ENCODE measurements at regions not wholly inside any gene's neighbourhood (a gene's known extent, or its start where the extent isn't known, plus 50 kb on each side); places are given as distances from the start of the nearest gene placed in this dataset.
A peak's percentile ranks its signal among the peaks of the same experiment; 100 is the strongest.
"Not testable (repeated sequence)": the region's sequence is repeated elsewhere in the genome, so short reads cannot be mapped to it uniquely, and the experiment has no call there.

- DNase-seq (ENCODE audit: low spot score): no peak
These were observed 394.3 kb upstream of the CHST9 start for GRCh38 chr18:27579364-27579763.

DNA sequence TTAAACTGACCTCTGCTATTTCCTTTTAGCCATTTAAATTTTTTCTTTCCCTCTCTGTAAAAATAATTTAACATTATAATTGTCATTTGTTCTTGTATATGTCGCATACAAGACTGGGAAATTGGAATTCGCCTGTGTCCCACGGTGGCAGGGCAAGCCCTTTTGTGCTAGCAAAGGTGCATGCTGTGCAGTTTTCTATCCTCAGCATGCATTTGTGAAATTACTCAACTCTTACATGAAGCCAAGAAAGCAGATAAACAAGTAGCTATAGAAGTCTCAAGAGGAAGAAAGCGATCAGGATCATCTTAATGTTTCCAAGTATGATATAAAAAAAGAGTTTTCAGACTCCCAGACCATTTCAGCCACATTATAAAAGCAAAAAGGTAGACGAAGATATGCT, 392.6 kb upstream of the CHST9 start:
- DNase-seq (ENCODE audit: low spot score): no peak

GRCh38 chr18:27577265-27577664, 392.2 kb upstream of the CHST9 start:
- no peak for DNase-seq (ENCODE audit: low spot score)

DNA sequence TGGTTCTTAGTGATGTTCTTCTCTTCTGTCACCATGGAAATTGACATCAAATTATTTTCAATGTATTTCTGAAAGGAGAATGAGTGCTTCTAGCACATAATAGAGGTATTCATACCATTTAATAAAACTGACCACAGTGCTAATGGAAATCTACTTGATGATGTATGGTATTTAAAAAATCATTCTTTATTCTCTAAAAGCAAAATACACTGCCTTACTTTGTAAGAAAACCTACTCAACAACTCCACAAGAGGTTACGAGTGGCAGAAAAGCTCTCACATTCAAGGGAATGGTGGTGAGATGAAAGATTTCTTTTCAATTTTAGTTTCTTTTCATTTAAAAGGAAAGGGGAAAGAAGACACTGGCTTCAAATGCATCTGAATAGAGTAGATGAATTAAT, 382.3 kb upstream of the CHST9 start:
- DNase-seq (ENCODE audit: low spot score): no peak

DNA sequence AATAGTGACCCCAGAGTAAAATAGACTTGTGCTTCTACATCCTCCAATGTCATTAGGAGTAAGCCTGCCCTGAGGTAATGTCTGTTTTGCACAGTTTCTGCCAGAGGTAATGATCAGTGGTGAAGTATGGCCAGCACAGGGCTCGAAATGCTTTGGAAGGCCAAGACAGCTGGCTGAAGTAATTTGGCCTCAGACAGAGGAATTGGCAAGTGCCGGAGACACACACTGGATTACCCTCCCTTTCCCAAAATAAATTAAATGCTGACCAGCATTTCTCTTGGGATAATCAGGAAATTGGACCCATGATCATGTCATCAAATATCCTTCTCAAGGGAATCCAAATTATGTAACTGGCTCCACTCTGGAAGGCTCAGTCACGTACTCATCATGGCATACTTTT, 379.0 kb upstream of the CHST9 start:
- DNase-seq (ENCODE audit: low spot score): no peak

GRCh38 chr18:27558388-27559155, 373.5 kb upstream of the CHST9 start:
- no peak for DNase-seq (ENCODE audit: low spot score)

GRCh38 chr18:27556741-27557140, 371.6 kb upstream of the CHST9 start:
- no peak for DNase-seq (ENCODE audit: low spot score)

GRCh38 chr18:27549335-27550039, 364.4 kb upstream of the CHST9 start:
- no peak for DNase-seq (ENCODE audit: low spot score)

DNA sequence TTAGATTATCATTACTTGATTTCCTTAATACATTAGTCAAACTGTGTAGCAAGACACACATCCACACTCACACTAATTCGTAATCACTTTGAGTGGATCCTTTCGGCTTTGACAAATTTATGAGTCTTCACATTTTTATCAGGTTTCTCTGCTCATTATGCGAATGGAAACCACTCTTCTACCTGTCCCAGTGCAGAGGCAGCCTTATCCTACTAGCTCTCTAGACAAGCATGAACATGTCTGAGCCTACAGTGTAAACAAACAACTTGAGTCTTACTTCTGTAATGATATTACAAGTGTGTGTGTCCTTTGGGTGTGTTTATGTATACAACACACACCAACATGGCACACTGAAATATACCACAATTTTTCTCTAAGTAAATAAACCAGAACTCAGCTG, 361.9 kb upstream of the CHST9 start:
- no peak for DNase-seq (ENCODE audit: low spot score)

DNA sequence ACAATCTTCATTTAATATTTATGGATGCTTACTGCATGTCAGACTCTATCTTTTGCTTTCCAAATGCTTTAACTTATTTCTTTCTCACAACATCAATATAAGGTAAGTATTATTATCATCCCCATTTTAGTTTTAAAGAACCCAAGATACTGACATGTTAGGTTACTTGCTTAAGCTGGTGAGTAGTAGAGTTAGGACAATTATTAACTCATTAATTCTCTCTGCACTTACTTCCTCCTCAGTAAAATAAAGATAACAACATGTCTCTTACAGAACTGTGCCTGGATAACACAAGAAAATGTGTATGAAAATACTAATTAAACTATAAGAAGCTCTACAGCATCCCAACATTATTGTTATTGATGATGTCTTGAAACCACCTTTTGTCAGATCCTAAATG, 359.1 kb upstream of the CHST9 start:
- no peak for DNase-seq (ENCODE audit: low spot score)

DNA sequence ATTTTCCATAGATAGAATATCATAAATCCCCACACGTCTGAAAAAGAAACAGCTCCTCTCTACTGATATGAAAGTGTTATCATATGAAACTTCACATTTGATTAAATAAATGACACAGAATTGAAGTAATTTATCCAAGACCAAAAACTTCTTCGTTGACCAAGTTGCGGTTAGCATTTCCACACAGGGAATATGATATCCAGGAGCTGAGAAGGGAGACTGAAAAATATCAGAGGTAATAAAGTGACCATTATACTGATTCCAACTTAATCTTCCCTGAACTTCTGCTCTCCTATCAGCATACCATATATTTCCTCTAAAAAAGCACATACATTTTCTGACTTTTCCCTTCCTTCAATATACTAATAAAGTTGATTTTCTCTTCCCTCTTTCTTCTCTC, 356.2 kb upstream of the CHST9 start:
- DNase-seq (ENCODE audit: low spot score): no peak

- no peak for DNase-seq (ENCODE audit: low spot score)
These were observed 355.0 kb upstream of the CHST9 start for GRCh38 chr18:27540111-27540510.

- DNase-seq (ENCODE audit: low spot score): no peak
These were observed 343.9 kb upstream of the CHST9 start for GRCh38 chr18:27528925-27529521.

DNA sequence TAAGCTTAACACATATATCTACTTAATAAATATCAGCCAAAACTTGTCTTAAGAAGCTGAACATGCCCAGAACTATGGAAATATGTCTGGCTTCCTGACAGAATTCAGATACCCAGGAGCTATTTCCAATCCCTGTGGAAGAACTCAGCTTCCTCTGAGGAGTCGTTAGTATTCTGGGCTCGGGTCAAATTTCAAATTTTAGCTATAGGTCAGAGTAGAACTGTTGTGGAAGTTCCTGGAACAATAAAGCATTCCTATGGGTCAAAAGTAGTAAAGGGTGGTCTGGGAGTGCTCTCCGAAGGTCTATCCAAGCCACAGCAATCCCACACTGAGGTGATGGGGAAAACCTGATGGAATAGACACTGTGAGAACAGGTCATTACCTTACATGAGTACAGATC, 342.7 kb upstream of the CHST9 start:
- no peak for DNase-seq (ENCODE audit: low spot score)

DNA sequence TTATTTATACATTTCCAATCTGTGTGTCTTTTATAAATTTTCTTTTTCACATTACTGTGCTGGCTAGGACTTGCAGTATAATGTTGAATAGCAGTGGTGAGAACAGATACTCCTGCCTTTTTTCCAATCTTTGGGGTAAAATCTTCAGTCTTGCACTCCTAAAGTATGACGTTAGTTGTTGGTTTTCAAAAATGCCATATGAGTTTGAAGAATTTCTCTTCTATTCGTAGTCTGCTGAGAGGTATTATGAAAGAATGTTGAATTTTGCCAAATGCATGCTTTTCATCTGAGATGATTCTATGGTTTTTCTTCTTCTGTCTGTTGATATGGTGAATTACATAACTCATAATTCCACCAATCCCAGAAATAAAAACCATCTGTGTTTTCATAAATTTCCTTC, 335.3 kb upstream of the CHST9 start:
- no peak for DNase-seq (ENCODE audit: low spot score)

GRCh38 chr18:27510036-27510633, 325.0 kb upstream of the CHST9 start:
- not testable (repeated sequence) for DNase-seq (ENCODE audit: low spot score)

DNA sequence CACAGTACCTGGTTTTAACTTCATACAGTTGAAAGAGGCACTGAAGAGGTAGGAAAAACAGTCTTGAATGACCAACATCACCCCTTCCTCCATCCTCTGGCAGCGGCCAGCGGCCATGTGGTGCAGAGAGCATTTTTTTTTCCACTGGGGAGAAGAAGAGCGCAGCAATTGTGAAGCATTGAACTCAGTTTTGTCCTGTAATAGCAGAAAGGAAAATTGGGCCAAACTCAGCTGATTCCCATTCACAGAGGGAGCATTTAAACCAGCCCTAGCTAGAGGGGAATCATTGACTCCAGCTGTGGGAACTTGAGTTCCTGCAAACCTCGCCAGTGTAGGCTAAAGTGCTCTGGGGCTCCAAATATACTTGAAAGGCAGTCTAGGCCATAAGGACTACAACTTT, 316.6 kb upstream of the CHST9 start:
- DNase-seq (ENCODE audit: low spot score): no peak

- DNase-seq (ENCODE audit: low spot score): no peak
These were observed 315.4 kb upstream of the CHST9 start for GRCh38 chr18:27500531-27500930.

GRCh38 chr18:27497246-27497645, 312.1 kb upstream of the CHST9 start:
- no peak for DNase-seq (ENCODE audit: low spot score)

- DNase-seq (ENCODE audit: low spot score): no peak
These were observed 308.1 kb upstream of the CHST9 start for GRCh38 chr18:27493182-27493581.

DNA sequence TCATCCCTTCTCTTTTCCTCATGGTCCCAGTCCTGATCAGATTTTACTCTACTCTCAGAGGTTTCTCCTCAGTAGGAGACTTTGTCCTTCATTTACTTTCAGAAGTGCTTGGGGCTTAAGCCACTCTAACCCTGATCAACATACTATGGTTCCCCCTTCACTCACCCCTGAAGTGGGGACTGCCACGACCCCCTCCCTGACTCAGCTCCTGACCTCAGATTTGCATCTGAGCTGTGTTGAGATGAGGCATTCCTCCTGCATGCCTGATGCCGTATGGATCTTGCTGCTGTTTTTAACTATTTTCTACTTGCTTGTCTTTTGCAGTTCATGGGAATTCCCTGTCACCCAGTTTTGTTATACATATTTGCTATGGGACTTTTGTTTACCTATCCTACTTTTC, 306.7 kb upstream of the CHST9 start:
- DNase-seq (ENCODE audit: low spot score): no peak

DNA sequence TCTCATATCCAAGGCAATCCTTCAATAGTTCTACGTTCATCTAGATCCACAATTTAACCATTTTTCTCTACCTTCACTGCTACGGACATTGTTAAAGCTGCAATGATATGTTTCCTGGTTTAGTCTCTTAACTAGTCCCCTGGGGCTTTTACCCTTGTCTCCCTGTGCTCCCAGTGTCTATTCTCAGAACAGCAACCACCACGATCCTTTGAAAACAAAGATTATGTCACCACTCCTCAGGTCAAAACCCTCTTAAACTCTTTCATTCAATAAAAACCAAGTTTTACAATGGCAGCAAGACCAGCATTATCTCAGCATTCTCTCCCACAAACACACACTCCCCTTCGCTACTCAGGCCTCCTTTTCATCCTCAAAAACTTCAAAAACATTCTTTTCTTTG, 298.2 kb upstream of the CHST9 start:
- no peak for DNase-seq (ENCODE audit: low spot score)

- peak; percentile 9 for DNase-seq (ENCODE audit: low spot score)
These were observed 293.4 kb upstream of the CHST9 start for GRCh38 chr18:27478459-27478858.

Data from RKO (cell line).